ENCODE measurements at regions not wholly inside any gene's neighbourhood (a gene's known extent, or its start where the extent isn't known, plus 50 kb on each side); places are given as distances from the start of the nearest gene placed in this dataset.
A peak's percentile ranks its signal among the peaks of the same experiment; 100 is the strongest.

DNA sequence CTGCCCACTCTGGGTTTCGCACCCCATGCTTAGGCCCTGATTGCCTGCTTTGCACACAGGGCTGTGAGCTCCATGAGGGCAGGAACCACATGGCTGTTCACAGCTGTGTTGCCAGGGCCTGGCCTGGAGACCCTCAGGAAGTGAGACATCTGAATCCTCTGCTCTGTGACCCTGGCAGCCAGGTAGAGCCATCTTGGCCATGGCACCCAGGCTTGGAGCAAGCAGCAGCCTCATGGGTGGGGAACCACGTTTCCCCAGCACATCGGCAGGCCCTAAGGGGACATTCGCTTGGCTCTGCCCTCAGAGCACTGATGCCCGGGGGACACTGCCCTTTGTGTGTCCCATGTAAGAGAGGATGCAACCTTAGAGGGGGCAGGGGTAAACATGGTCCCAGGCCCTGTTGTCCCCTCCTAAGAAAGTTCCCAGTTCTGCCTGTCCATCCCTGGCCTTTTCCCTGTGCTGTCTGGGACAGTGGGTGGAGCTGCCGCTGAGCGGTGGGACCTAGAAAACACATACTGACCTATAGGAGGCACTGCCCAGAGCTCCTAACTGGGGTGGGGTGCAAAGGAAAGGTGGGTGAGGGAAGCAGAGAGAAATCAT lies 144.1 kb upstream of the IER5L start:
- DNase-seq = no peak

DNA sequence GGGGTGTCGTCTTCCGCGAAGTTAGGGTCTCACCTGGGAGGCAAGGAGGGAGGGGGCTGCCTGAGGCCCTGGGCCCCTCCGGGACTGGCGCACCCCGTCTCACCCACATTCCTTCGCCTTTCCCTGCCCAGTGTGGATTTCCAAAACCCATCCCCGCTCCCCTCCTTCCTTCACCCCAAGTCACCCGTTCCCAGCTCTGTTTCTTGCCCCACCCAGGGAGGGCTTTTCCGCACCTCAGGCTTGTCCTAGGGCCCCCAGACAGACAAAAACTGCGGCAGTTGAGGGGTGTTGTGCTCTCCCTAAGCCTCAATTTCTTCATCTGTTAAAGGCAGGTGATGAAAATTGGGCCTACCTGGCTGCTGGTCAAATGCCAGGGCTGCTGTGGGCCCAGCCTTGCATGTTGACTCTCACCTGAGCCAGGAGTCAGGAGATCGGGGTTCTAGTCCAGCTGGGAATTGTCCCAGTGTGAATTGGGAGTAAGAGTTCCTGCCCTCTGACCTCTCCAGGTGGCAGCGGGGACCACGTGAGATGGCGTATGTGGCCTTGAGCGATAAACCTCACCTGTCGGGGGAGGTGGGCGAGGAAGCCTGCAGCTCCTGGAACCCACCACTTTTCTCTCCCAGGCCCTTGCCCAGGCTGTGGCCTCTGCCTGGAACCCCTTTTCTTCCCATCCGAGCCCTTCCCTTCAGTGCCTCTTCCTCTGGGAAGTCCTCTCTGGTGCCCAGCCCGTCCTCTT lies 143.4 kb upstream of the IER5L start:
- DNase-seq = no peak

DNA sequence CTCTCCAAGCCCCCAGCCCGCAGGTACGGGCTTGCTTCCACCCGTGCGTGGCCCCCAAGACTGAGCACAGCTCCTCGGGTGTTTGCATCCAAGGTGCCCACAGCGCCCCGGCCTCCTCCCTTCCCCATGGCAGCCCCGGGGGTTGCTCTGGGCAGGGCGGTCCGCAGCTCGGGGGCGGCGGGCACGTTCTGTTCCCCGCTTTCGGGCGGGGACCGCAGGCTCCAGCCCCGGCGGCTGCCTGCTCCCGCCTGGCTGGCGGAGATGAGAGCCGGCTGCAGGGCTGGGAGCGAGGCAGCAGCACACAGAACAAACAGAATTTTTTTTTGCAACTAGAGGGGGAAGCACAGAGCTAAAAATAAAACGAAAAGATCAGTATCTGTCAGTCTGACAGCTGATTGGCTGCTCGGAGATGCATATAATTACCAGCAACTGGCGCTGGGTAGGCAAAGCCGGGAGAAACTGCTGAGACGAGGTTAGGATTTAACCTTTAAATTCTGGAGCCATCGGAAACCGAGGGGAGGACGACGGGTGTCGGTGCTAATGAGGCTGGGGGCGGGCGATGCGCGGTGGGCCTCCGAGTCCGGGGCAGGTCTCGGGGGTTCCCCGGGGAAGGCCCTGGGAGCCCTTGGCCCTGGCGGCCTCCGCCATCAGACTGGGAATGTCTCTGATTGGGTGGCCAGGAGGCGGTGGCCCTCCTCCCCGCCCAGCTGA lies 142.7 kb upstream of the IER5L start:
- DNase-seq = peak; percentile 83

DNA sequence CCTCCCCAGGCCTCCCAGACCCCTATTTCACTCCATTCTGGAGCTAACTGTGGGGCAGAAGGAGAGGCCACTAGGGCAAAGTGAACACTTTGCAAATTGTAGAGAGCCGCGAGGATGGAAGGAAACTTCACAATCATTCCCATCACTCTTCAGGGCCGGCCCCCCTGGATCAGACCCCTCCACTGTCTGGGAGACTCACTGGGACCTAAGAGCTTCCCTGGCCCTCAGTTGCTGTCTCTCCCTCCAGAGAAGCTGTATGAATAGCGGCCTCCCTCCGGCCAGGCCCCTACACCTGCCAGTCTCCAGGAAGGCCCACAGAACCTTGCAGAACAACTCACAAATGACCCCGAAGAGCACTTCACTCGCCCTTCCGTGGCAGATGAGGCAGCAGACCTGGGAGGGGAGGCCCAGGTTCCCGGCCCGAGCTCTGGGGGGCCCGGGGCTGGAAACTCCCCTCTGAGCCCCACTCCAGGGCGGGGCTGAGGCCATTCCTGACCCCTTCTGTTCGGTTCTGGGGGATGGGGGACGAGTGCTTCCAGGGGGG lies 141.9 kb upstream of the IER5L start:
- DNase-seq = no peak

DNA sequence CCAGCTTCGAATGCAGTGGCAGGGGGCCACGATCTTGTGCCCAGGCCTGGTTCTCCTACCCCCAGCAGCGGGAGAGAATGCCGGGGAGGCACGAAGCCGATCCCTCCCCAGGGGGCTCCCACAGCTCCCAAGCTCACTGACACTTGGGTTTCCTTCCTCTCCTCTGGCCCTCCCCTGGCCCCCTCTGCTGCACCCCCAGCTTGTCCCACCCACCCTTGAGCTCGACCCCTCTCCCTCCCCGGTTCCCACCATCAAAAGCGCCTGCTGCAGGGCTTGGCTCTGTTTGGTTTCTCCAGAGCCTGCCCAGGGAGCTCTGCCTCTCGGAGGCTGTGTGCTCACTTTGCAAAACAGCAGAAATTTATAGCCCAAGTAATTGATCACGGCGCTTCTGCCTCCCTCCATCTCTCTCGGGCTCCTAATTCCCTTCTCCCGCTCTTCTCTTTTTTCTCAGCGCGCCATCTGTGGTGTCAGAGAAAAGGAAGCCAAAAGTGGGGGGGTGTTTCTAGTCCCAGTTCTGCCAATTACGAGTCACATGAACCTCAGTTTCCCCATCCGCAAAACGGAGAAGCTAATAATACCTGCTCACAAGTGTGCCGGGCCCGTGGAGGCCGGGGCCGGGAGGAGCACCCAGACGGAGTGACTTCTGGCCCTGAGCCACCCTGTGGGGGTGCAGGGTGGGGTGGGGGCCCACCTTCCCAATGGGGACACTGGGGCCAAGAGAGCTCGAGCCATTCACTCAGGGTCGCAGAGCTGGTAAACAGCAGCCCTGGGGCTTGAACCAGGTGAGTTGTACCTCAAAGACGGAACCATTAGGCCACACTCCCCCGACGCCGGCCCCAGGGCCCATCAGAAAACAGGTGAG lies 141.2 kb upstream of the IER5L start:
- no peak for DNase-seq

DNA sequence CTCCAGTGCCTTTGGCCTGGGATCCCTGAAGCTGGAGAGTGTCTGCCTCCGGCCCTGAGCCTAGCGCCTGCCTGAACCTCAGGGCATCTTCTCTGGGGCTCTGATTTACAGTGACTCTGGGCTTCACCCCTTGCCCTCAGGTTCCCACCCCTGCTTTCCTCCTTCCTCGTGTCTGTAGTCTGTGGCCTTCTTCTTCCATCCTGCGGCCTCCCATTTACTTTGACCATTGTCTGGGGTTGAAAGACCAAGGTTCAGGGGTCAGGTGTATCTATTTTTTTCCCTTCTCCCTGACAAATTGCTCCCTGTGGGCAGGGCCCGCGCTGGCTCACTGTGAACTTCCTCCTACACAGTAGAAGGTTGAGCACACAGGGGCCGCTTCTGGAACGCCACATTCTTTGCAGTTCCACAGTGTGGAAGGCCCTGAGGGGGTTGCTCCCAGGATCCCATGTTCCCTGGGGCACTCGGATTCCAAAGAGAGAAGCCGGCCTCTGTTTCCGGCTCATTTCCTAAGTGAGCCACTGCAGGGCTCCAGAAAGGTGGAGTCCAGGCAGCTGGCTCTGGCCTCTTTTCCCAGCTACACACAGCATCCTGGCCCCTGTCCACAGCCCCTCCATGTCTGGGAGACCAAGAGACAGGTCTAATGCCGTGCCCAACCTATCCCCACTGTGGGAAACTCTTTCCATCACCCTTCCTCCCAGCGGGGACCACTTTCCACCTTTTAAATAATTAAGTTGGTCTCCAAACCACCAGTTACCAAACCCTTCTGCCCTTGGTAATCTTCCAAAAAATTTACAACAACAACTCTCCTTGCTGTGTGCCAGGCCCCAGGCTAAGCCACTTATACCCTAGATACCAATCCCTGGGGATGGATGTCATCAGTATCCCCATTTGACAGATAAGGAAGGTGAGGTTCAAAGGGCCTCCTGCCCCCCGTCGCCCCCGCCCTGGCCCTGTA lies 140.3 kb upstream of the IER5L start:
- DNase-seq = no peak

DNA sequence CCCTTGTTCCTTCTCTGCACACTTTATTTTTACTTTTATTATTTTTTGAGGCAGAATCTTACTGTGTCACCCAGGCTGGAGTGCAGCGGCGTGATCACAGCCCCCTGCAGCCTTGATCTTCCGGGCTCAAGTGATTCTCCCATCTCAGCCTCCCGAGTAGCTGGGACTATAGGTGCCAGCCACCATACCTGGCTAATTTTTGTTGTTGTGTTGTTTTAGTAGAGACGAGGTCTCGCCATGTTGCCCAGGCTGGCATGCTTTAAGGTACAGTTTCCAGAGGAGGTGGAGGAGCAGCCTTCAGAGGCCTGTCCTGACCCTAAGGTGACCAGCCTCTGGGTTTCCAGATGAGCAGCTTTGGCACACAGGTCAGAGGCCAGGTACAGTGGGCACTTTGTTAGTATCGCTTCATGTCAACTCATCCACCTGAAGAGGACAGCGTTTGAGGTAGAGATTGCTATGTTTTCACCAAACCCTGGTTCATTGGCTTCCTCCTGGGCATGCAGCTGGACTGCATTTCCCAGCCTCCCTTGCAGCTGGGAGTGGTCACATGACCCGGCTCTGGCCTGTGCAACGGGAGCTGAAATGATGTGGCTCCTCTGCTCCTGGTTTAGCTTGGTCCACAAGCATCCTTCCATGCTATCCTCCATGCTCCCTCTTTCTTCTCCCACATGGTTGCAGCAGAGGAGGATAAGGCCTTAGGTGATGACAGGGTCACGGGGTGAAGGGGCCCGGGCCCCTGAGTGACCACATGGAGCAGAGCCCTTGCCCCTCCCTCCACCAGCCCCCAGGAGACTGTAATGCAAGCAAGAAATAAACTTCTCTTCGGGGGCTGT lies 139.3 kb upstream of the IER5L start:
- DNase-seq = peak; percentile 55

DNA sequence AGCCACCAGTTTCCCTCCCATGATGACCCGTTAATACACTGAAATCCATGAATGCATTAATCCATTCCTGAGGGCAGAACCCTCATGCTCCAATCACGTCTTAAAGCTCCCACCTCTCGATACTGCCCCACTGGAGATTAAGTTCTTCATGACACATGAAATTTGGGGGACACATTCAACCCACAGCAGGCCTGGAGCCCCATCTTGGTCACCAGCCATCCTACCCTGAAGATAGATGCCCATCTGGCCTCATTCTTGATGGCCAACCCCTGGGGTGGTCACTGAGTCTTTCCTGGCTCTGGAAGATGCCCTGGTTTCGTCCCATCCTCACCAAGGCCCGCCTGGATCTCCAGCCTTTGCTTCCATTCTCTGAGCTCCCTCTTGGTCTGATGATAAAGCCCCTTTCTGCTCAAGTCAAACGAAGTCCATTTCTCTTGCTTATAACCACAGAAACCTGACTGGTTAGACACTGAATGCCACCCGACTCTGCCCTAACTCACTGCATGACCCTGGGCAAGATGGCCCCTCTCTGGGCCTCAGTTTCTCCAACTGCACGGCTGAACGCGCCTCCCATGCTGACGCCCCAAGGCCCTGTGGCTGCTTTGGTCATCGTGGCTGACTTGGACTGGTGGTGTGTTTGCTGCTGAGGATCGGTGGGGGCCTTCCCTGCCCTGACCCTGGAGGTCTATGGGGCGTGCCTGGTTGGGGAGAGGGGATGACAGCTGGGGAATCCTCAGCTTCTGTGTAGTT lies 138.4 kb upstream of the IER5L start:
- DNase-seq = no peak

DNA sequence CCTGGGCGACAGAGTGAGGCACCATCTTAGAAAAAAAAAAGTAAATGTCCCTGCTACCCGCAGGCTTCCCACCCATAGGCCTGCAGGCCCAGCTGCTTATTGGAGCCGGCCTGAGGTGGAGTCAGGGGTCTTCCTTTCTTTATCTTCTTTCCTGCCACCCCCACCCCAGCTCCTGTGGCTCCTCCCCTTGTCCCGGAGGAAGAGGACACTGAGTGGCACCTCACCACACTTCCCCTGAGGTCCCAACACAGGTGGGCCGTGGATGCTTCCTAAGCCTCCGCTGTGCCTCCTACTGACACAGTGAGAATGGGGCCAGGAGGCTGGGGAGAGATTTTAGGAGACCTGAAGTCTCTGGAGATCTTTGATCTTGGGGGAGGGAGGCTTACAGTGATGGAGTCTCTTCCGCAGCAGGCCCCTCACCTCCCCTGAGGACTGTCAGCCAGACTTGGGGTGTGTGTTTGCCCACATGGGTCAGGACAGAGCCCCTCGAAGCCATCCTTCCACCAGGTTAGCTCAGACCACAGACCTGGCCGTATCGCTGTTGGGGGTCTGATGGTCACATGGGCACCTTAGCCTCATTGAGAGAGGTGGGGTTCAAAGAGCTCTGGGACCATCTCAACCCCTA lies 135.4 kb upstream of the IER5L start:
- DNase-seq = no peak

DNA sequence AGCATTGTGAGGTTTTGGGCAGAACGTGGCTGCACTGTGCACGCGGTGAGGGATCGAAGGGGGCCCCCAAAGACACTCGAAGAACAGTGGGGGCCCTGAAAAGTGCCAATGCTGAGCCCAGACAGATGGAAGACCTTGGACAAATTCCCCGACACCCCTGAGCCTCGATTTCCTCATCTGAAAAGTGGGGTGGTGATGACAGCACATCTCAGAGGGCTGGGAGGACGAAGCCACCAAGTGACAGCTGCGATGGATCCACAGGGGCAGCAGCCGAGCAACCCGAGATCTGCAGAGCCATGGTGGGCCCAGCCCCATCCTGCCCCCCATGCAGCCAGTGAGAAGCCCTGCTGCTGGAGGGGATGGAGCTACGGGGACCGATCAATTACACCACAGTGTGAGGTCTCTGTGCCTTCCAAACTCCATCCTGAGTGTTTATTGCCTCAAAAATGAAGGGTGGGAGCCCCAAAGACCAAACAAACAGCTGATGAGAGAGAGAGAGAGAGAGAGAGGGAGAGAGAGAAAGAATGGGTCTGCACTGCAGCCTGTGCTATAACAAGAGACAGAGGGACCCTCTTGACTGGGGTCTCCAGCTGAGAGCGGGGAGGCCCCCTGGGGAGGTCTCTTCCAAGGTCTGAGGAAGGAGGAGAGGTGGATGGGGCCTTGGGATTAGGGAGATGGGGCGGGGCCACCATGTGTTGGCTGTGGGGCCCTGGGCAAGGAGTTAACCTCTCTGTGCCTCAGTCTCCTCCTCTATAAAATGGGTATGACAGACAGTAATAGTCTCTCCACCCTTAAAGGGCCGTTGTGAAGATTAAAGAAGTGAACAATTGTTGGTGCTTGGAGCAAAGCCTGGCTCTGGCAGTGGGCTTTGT lies 134.4 kb upstream of the IER5L start:
- no peak for DNase-seq

DNA sequence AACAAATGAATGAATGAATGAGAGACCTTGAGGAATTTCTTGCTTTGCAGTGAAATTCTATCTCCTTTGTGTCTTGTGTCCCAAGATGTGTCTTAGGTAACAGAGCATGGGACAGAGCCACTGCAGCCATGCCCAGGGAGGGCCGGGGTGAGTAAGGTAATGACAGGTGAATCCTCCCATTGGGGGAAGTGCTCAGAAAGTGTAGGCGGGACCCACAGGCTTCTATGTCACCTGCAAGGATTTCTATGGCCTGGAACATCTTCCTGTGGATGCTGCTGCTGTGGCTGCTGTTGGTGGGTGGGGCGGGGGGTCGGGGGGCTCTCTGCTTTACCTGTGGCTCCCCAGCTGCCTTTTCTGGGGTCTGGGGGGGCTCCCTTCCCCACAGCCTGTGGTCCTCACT lies 133.6 kb upstream of the IER5L start:
- no peak for DNase-seq

DNA sequence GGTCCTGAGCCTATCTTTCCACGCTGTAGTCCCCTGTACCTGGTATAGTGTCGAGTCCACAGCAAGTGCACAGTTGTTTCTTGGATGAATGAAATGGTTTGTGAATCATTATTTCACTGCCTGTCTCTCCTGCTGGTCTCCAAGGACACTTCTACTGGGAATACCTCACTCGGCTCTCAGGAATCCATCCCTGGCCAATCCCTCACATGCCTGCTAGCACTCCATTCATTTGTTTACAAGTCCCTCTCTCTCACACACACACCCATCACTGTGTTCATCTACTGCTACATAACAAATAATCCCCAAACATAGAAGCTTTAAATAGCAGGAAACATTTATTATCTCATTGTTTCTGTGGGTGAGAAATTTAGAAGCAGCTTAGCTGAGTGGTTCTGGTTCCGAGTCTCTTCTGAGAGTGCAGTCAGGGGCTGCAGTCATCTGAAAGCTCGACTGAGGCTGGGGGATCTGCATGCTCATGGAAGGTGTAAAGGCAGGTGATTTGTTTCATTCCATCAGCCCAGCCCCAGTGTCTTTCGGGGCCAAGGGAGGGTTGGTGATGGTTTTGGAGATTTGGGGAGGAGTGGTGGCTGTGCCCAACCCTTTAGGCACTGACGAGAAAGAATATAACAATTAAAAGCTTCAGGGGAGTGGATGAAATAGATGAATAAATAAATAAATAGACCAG lies 132.7 kb upstream of the IER5L start:
- no peak for DNase-seq

DNA sequence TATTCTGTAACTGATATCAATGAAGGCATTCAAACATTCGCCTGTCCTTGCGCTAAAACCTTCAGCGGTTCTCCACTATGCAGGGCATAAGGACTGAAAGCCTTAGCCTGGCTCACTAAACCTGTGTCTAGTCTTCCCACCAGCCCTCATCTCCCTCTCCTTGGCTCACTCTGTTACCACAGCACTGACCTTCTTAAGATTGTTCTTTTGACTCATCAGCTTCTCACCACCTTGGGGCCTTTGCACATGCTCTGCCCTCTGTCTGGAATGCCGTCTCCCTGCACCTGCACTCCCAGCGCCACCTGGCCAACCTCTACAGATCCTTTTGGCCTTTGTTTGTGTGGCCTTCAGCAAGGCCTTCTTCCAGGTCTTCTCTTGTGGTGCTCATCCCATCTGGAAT lies 131.8 kb upstream of the IER5L start:
- no peak for DNase-seq

DNA sequence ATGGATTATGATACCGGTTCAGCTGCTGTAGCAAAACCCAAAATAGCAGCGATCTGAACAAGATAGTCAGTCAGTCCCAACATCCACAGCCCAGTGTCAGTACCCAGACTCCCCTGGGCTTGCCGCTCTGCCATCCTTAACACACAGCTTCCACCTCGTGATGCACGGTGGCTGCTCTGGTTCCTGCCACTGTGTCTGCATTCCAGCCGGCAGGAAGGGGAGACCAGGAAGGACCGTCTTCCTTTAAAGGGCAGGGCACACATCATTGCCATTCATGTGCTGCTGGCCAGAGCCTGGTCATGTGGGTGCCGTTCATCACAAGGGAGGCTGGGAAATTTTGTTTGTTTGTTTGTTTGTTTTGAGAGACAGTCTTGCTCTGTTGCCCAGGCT lies 131.0 kb upstream of the IER5L start:
- no peak for DNase-seq

DNA sequence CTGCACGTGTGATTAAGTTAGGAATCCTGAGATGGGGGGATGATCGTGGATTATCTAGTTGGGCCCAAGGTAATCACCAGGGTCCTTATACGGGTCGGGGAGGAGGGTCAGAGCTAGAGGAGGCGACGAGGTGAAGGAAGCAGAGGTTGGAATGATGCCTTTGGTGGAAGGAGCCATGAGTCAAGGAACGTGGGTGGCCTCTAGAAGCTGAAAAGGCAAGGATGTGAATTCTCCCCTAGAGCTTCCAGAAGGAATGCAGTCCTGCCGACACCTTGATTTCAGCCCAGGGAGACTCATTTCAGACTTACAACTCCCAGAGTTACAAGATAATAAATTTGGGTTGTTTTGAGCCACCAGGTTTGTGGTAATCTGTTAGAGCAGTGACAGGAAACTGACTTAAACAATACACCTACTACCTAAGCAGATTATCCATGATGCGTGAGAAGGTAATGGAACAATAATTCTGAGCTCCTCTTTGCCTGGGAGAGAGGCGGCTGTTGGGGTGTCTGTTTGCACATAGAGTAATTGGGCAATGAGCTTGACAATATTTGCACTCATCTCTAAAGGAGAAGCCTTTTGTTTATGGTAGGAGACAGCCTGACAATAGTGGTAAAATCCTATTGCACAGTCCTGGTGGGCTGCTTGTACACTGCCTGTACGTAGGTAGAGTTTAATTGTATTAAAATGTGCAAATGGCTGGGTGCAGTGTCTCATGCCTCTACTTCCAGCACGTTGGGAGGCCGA lies 129.3 kb upstream of the IER5L start:
- no peak for DNase-seq

DNA sequence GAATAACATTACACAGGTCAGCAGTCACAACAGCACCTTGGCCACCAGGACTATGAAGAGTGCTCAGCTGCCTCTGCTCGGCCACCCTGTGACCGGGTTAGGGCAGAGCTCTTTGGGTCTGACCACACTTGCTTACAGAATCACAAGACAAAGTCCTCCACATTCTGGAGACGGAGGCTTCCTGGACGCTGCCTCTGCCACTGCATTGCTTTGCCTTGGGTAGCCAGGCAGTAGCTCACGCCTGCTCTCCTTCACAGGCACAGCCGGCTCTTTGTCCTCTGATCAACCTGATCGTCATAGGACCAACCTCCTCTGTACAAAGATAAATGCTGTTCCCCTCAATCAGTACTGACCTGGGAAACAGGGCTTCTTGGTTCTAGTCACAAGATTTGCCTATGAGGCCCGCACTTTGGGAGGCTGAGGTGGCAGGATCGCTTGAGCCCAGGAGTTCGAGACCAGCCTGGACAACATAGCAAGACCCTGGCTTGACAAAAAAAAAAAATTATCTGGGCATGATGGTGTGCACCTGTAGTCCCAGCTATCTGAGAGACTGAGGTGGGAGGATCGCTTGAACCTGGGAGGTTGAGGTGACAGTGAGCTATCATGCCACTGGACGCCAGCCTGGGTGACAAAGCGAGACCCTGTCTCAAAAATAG lies 128.4 kb upstream of the IER5L start:
- no peak for DNase-seq

DNA sequence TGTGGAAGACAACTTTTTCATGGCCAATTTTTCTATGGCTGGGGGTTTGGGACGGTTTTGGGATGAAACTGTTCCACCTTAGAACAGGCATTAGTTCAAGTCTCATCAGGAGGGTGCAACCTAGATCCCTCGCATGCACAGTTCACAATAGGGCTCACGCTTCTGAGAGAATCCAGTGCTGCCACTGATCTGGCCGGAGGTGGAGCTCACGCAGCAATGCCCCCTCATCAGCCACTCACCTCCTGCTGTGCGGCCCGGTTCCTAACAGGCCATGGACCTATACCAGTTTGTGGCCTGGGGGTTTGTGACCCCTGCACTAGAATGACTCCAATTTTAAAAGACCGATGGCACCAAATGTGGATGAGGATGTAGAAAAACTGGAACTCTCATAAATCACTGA lies 127.2 kb upstream of the IER5L start:
- no peak for DNase-seq
